ENCODE measurements at regions not wholly inside any gene's neighbourhood (a gene's known extent, or its start where the extent isn't known, plus 50 kb on each side); places are given as distances from the start of the nearest gene placed in this dataset.

- TF ChIP-seq CTCF (IDR thresholded peaks at IDR 0.05) (no peak), POLR2AphosphoS5 (IDR thresholded peaks at IDR 0.05) (no peak)
Observed at GRCh38 chr15:70589728-70590127, 173.6 kb downstream of the UACA start.
